ENCODE measurements at regions not wholly inside any gene's neighbourhood (a gene's known extent, or its start where the extent isn't known, plus 50 kb on each side); places are given as distances from the start of the nearest gene placed in this dataset.
A peak's percentile ranks its signal among the peaks of the same experiment; 100 is the strongest.

GRCh38 chr4:159048166-159048886, 54.6 kb upstream of the RAPGEF2 start (continued):
- TF ChIP-seq SETDB1 (IDR thresholded peaks at IDR 0.05; ENCODE audit: insufficient read length, low read length) (no peak), IKZF3 (tag by site-specific recombination; IDR thresholded peaks at IDR 0.05) (0 out of 2 replicates have a peak, but pooled peaks have one; percentile 14), ZNF157 (tag by site-specific recombination; IDR thresholded peaks at IDR 0.05) (no peak), WT1 (tag by site-specific recombination; IDR thresholded peaks at IDR 0.05) (no peak), ZNF10 (tag by site-specific recombination; IDR thresholded peaks at IDR 0.05) (no peak), FEZF1 (tag by site-specific recombination; IDR thresholded peaks at IDR 0.05) (peak; percentile 38; the same call in 1 of the 2 replicates), ZFP69B (tag by site-specific recombination; IDR thresholded peaks at IDR 0.05) (no peak), HOXC10 (CRISPR knock-in tag; IDR thresholded peaks at IDR 0.05) (no peak), ZSCAN30 (tag by site-specific recombination; IDR thresholded peaks at IDR 0.05) (no peak), PBX3 (CRISPR knock-in tag; IDR thresholded peaks at IDR 0.05) (no peak), ZEB2 (tag by site-specific recombination; IDR thresholded peaks at IDR 0.05) (0 out of 2 replicates have a peak, but pooled peaks have one; percentile 36), ZBTB6 (tag by site-specific recombination; IDR thresholded peaks at IDR 0.05) (peak; percentile 83), ZNF311 (tag by site-specific recombination; IDR thresholded peaks at IDR 0.05; ENCODE audit: borderline replicate concordance) (no peak), MZF1 (tag by site-specific recombination; IDR thresholded peaks at IDR 0.05; ENCODE audit: borderline replicate concordance) (no peak), KLF10 (tag by site-specific recombination; IDR thresholded peaks at IDR 0.05) (0 out of 2 replicates have a peak, but pooled peaks have one; percentile 25), ZXDB (tag by site-specific recombination; IDR thresholded peaks at IDR 0.05) (0 out of 2 replicates have a peak, but pooled peaks have one; percentile 32), ZBTB44 (tag by site-specific recombination; IDR thresholded peaks at IDR 0.05) (peak; percentile 43; the same call in 1 of the 2 replicates), ZNF449 (tag by site-specific recombination; IDR thresholded peaks at IDR 0.05) (peak; percentile 63; the same call in 1 of the 2 replicates), HOXA7 (CRISPR knock-in tag; IDR thresholded peaks at IDR 0.05; ENCODE audit: borderline replicate concordance) (no peak)

- no peaks in the 10 kb centered on the region for H3K36me3 ChIP-seq (ENCODE audit: control insufficient read depth in 2 of 2, insufficient read depth in 1 of 2, low read length in 2 of 2)
- H3K4me3 ChIP-seq (ENCODE audit: low read depth, low read length) = no peak overlapping the region
- no peaks in the 10 kb centered on the region for H3K9me3 ChIP-seq (ENCODE audit: control insufficient read depth, insufficient read depth, low read depth, low read length)
- CTCF ChIA-PET = interaction anchor here (0.7 to 0.9 kb wide), 2 partner anchors 10 to 128 kb away, joined by 3 to 5 read pairs; no protein-coding TSS in a partner anchor
- POLR2A ChIA-PET = no interaction called here
- no peak overlapping the region for H3K27ac ChIP-seq (ENCODE audit: extremely low read depth, low read depth, low read length)
- H3K4me1 ChIP-seq (ENCODE audit: control insufficient read depth, insufficient read depth, low read length) = no peaks in the 10 kb centered on the region; the same call in 1 of the 2 replicates
- no peak for TF ChIP-seq ZNF791 (tag by site-specific recombination; IDR thresholded peaks at IDR 0.05)
- no peak for TF ChIP-seq HOXA7 (CRISPR knock-in tag; IDR thresholded peaks at IDR 0.05; ENCODE audit: borderline replicate concordance)
- no peak for TF ChIP-seq OVOL3 (tag by site-specific recombination; IDR thresholded peaks at IDR 0.05)
- no peak for TF ChIP-seq ZNF155 (tag by site-specific recombination; IDR thresholded peaks at IDR 0.05)
- TF ChIP-seq ZNF211 (tag by site-specific recombination; IDR thresholded peaks at IDR 0.05; ENCODE audit: low read depth) = no peak
- no peak for TF ChIP-seq ZNF341 (tag by site-specific recombination; IDR thresholded peaks at IDR 0.05; ENCODE audit: low read depth)
- TF ChIP-seq KLF8 (tag by site-specific recombination; IDR thresholded peaks at IDR 0.05) = no peak
- no peak for TF ChIP-seq ZBTB20 (tag by site-specific recombination; IDR thresholded peaks at IDR 0.05)
- no peak for TF ChIP-seq ZNF549 (tag by site-specific recombination; IDR thresholded peaks at IDR 0.05)
- no peak for TF ChIP-seq ATF2 (tag by site-specific recombination; IDR thresholded peaks at IDR 0.05; ENCODE audit: low read depth)
- no peak for TF ChIP-seq ZNF175 (tag by site-specific recombination; IDR thresholded peaks at IDR 0.05)
- no peak for TF ChIP-seq MEIS1 (CRISPR knock-in tag; IDR thresholded peaks at IDR 0.05; ENCODE audit: borderline replicate concordance)
- no peak for TF ChIP-seq ZNF140 (tag by site-specific recombination; IDR thresholded peaks at IDR 0.05)
Measured at GRCh38 chr4:159049780-159050375, 53.0 kb upstream of the RAPGEF2 start.
